ENCODE measurements at regions not wholly inside any gene's neighbourhood (a gene's known extent, or its start where the extent isn't known, plus 50 kb on each side); places are given as distances from the start of the nearest gene placed in this dataset.

DNA sequence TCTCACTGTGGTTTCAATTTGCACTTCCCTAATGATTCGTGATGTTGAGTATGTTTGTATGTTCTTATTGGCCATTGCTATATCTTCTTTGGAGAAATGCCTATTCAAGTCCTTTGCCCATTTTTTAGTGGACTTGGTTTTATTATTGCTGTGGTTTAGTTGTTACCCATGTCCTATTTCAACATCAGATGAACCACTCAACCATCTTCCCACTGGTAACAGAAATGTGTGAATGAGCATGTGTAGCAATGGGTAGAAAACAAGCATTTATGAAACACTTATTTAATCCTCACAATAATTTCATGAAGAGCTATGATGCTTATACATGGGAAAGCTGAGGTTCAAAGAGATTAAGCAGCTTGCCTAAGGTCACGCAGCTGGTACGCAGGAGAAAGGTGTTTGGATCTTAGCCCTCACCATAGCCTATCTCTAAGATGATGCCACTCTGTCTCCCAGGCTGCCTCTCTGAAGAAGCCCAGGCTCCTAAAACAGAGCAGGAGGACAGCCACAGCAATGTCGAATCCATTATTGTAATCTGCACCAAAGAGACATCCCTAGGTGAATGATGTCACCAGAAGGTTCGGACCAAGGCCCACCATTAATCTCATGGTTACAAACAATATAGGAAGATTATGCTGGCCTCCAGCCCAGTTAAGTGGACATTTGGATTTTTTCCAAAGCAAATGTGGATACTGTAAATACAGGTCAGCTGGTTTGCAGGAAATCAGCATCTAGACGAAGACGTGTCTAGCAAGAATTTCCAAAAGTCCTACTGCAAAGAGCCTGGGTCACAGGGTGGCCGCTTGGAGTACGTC, 447.6 kb upstream of the ZMIZ1 start:
- Histone ChIP-seq H3K9me3 (ENCODE audit: low read depth, low read length, poor library complexity, severe bottlenecking) (no peaks in the 10 kb centered on the region), H3K4me1 (ENCODE audit: insufficient read depth, low read length, poor library complexity, severe bottlenecking) (no peaks in the 10 kb centered on the region), H3K36me3 (ENCODE audit: insufficient read depth, low read length, poor library complexity, severe bottlenecking) (no peaks in the 10 kb centered on the region), H3K27me3 (replicated peaks; ENCODE audit: insufficient read depth, low read depth, low read length, poor library complexity) (no peaks in the 10 kb centered on the region), H3K4me3 (ENCODE audit: low read depth, low read length, poor library complexity, severe bottlenecking) (no peak overlapping the region), H3K27ac (ENCODE audit: low read depth, low read length, poor library complexity, severe bottlenecking) (no peak overlapping the region)
- BruUV-seq (replicated peaks), result no TSS peak
- intact Hi-C loops (cut with micrococcal nuclease; ENCODE audit: unreplicated experiment), result no loop called here
- no peak for DNase-seq (ENCODE audit: low spot score)
- ChIA-PET POLR2A (ENCODE audit: low non-redundant PET) (no interaction called here), CTCF (no interaction called here)
- TF ChIP-seq EZH2 (IDR thresholded peaks at IDR 0.05; ENCODE audit: borderline replicate concordance, low read depth, low read length, poor library complexity, severe bottlenecking) (no peak), CTCF (conservative IDR thresholded peaks at IDR 0.05; ENCODE audit: low read depth, low read length) (no peak)

DNA sequence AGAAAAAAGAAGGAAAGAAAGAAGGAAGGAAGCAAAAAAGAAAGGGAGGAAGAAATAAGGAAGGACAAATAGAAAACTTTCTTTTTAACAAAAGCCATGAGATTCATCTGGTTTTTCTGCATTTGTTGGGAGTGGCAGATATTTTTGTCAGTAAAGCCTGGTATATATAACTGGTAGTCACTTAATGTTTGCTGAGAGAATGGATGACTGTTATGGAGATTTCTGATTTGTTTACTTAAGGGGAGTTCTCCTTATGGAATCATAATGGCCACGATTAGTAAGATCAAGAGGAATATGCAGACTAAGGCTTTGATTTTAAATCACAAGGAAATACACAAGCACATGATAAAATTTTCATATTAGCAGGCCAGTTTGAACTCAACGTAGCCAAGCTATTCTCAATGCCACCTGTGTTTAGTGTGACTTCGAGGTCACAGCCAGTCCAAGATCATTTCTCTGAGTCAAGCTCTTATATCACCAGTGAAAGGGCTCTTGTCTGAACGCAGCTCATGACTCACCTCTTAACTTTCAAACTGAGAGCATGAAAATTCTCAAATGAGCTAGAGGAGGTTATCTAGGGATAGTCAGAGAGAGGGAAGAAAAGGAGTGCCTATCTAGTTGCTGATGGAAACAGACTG, 445.1 kb upstream of the ZMIZ1 start:
- BruUV-seq (replicated peaks), result no TSS peak
- no peak for TF ChIP-seq EZH2 (IDR thresholded peaks at IDR 0.05; ENCODE audit: borderline replicate concordance, low read depth, low read length, poor library complexity, severe bottlenecking)
- TF ChIP-seq CTCF (conservative IDR thresholded peaks at IDR 0.05; ENCODE audit: low read depth, low read length), result no peak
- no peak for DNase-seq (ENCODE audit: low spot score)
- no peaks in the 10 kb centered on the region for H3K36me3 ChIP-seq (ENCODE audit: insufficient read depth, low read length, poor library complexity, severe bottlenecking)
- H3K9me3 ChIP-seq (ENCODE audit: low read depth, low read length, poor library complexity, severe bottlenecking), result no peaks in the 10 kb centered on the region
- ChIA-PET POLR2A (ENCODE audit: low non-redundant PET) (no interaction called here), CTCF (no interaction called here)
- H3K27ac ChIP-seq (ENCODE audit: low read depth, low read length, poor library complexity, severe bottlenecking), result no peak overlapping the region
- no peak overlapping the region for H3K4me3 ChIP-seq (ENCODE audit: low read depth, low read length, poor library complexity, severe bottlenecking)
- intact Hi-C loops (cut with micrococcal nuclease; ENCODE audit: unreplicated experiment), result no loop called here
- no peaks in the 10 kb centered on the region for H3K27me3 ChIP-seq (replicated peaks; ENCODE audit: insufficient read depth, low read depth, low read length, poor library complexity)
- no peaks in the 10 kb centered on the region for H3K4me1 ChIP-seq (ENCODE audit: insufficient read depth, low read length, poor library complexity, severe bottlenecking)

GRCh38 chr10:78624791-78625190, 444.0 kb upstream of the ZMIZ1 start:
- Histone ChIP-seq H3K4me1 (ENCODE audit: insufficient read depth, low read length, poor library complexity, severe bottlenecking) (no peaks in the 10 kb centered on the region), H3K4me3 (ENCODE audit: low read depth, low read length, poor library complexity, severe bottlenecking) (no peak overlapping the region), H3K27ac (ENCODE audit: low read depth, low read length, poor library complexity, severe bottlenecking) (no peak overlapping the region), H3K36me3 (ENCODE audit: insufficient read depth, low read length, poor library complexity, severe bottlenecking) (no peaks in the 10 kb centered on the region), H3K27me3 (replicated peaks; ENCODE audit: insufficient read depth, low read depth, low read length, poor library complexity) (no peaks in the 10 kb centered on the region), H3K9me3 (ENCODE audit: low read depth, low read length, poor library complexity, severe bottlenecking) (no peaks in the 10 kb centered on the region)
- DNase-seq (ENCODE audit: low spot score), result no peak
- ChIA-PET POLR2A (ENCODE audit: low non-redundant PET) (no interaction called here), CTCF (no interaction called here)
- no TSS peak for BruUV-seq (replicated peaks)
- intact Hi-C loops (cut with micrococcal nuclease; ENCODE audit: unreplicated experiment), result no loop called here
- no peak for TF ChIP-seq CTCF (conservative IDR thresholded peaks at IDR 0.05; ENCODE audit: low read depth, low read length)
- no peak for TF ChIP-seq EZH2 (IDR thresholded peaks at IDR 0.05; ENCODE audit: borderline replicate concordance, low read depth, low read length, poor library complexity, severe bottlenecking)
